Neural cell (in vitro differentiated cells): ENCODE measurements at regions not wholly inside any gene's neighbourhood (a gene's known extent, or its start where the extent isn't known, plus 50 kb on each side); places are given as distances from the start of the nearest gene placed in this dataset.

Experiments
- H2AFZ ChIP-seq: fragments of 200-600, 300-800 bp; sonication (generic), shearing (Covaris generic); 2 replicates; pipeline ENCODE4 v1.6.0; 2014; ENCODE audit warnings: low read depth, mild to moderate bottlenecking, antibody characterized with exemption, low read length, moderate library complexity
- H3F3A ChIP-seq: fragments of 200-600 bp; shearing (Covaris generic); 2 replicates; pipeline ENCODE4 v1.6.1; 2016; ENCODE audit warnings: mild to moderate bottlenecking, moderate library complexity, mixed read lengths, antibody characterized with exemption, low read length; ENCODE audit not compliant: insufficient read depth, poor library complexity, severe bottlenecking
- H3K27ac ChIP-seq: fragments of 200-600, 300-800 bp; sonication (generic), shearing (Covaris generic); 2 replicates; pipeline ENCODE4 v1.5.1; 2014; ENCODE audit warnings: mild to moderate bottlenecking, low read length, moderate library complexity
- H3K27me3 ChIP-seq: fragments of 300-800, 200-600 bp; sonication (generic), shearing (Covaris generic); 2 replicates; pipeline ENCODE4 v1.6.0; 2014; ENCODE audit warnings: mild to moderate bottlenecking, low read depth, low read length, moderate library complexity; ENCODE audit not compliant: insufficient read depth
- H3K36me3 ChIP-seq: fragments of 300-800, 200-600 bp; sonication (generic), shearing (Covaris generic); 2 replicates; pipeline ENCODE4 v1.5.1; 2014; ENCODE audit warnings: mild to moderate bottlenecking, antibody characterized with exemption, low read length, moderate library complexity; ENCODE audit not compliant: insufficient read depth
- H3K4me2 ChIP-seq: fragments of 300-800, 200-600 bp; sonication (generic), shearing (Covaris generic); 2 replicates; pipeline ENCODE4 v1.6.0; 2014; ENCODE audit warnings: mild to moderate bottlenecking, low read length
- H3K4me3 ChIP-seq: fragments of 300-800, 200-600 bp; sonication (generic), shearing (Covaris generic); 2 replicates; pipeline ENCODE4 v1.5.1; 2014; ENCODE audit warnings: mild to moderate bottlenecking, low read length, moderate library complexity
- H3K79me2 ChIP-seq: fragments of 200-600 bp; shearing (Covaris generic); replicated peaks from 2 replicates; pipeline ENCODE4 v1.6.0; 2014; ENCODE audit warnings: mild to moderate bottlenecking, low read length, moderate library complexity; ENCODE audit not compliant: insufficient read depth
- H3K9ac ChIP-seq: fragments of 300-800, 200-600 bp; sonication (generic), shearing (Covaris generic); 2 replicates; pipeline ENCODE4 v1.6.1; 2016; ENCODE audit warnings: mild to moderate bottlenecking, low read length, mixed read lengths
- H3K9me2 ChIP-seq: fragments of 200-600 bp; shearing (Covaris generic); 2 replicates; pipeline ENCODE4 v1.6.1; 2016; ENCODE audit warnings: mild to moderate bottlenecking, low read length, mixed read lengths; ENCODE audit not compliant: insufficient read depth
- H3K9me3 ChIP-seq: fragments of 200-600, 300-800 bp; sonication (generic), shearing (Covaris generic); 2 replicates; pipeline ENCODE4 v1.6.1; 2016; ENCODE audit warnings: mild to moderate bottlenecking, mixed run types, low read length, moderate library complexity, mixed read lengths
- H4K20me1 ChIP-seq: fragments of 200-600 bp; shearing (Covaris generic); 2 replicates; pipeline ENCODE4 v1.6.1; 2016; ENCODE audit warnings: mild to moderate bottlenecking, mixed run types; ENCODE audit not compliant: insufficient read depth
- EP300 ChIP-seq: fragments of 450-650 bp; conservative IDR thresholded peaks from 2 replicates; pipeline ENCODE4 v1.6.1; 2014; ENCODE audit warnings: antibody characterized with exemption, mild to moderate bottlenecking, moderate library complexity; ENCODE audit not compliant: poor library complexity, severe bottlenecking
- EZH2 ChIP-seq: fragments of 200-600, 300-800 bp; shearing (Covaris generic), sonication (generic); IDR thresholded peaks from 2 replicates; pipeline ENCODE4 v1.6.1; 2014; ENCODE audit warnings: antibody characterized with exemption, low read length, borderline replicate concordance, mild to moderate bottlenecking; ENCODE audit not compliant: insufficient read depth, poor library complexity, severe bottlenecking
- MXI1 ChIP-seq: fragments of 450-650 bp; conservative IDR thresholded peaks from 2 replicates; pipeline ENCODE4 v1.6.1; 2014; ENCODE audit warnings: antibody characterized with exemption, mild to moderate bottlenecking; ENCODE audit not compliant: poor library complexity, severe bottlenecking
- POLR2AphosphoS5 ChIP-seq: IDR thresholded peaks from 2 replicates; pipeline ENCODE4 v1.6.1; 2012
- RAD21 ChIP-seq: fragments of 450-650 bp; conservative IDR thresholded peaks from 2 replicates; pipeline ENCODE4 v1.6.1; 2014; ENCODE audit warnings: antibody characterized with exemption, mild to moderate bottlenecking, moderate library complexity
- SMC3 ChIP-seq: fragments of 450-650 bp; conservative IDR thresholded peaks from 2 replicates; pipeline ENCODE4 v1.6.1; 2014; ENCODE audit warnings: antibody characterized with exemption, mild to moderate bottlenecking, moderate library complexity; ENCODE audit not compliant: poor library complexity
- TAF1 ChIP-seq: IDR thresholded peaks from 2 replicates; pipeline ENCODE4 v1.6.1; 2012; ENCODE audit warnings: low read depth
- TF ChIP-seq, protein P1 (sequence below): IDR thresholded peaks from 2 replicates; pipeline ENCODE4 v1.6.1; 2012; ENCODE audit warnings: borderline replicate concordance
- TF ChIP-seq, protein P2 (sequence below): fragments of 450-650 bp; IDR thresholded peaks from 2 replicates; pipeline ENCODE4 v1.5.1; 2014; ENCODE audit warnings: antibody characterized with exemption, mild to moderate bottlenecking, moderate library complexity; ENCODE audit not compliant: poor library complexity, severe bottlenecking

DNA sequence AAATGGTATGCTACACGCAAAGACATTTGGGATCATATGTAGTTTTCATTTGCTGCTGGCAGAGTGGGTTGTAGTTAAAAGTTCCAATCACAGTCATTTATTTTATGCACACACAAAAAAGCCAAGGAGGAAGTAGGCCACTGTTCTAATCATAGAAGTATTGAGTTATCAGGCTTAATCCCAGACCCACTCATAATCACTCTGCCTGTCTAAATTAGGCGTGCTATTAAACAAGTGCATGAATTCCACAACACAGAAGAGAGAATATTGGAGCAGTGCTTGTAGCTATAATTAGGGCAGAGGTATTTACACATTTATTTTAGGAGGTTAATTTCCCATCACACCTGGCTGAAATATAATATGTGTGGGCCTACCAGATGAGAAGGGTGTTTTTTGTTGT, 65.7 kb upstream of the FIGN start:
- H3K27ac ChIP-seq, result no peak overlapping the region
- H3K4me2 ChIP-seq, result no peak overlapping the region

DNA sequence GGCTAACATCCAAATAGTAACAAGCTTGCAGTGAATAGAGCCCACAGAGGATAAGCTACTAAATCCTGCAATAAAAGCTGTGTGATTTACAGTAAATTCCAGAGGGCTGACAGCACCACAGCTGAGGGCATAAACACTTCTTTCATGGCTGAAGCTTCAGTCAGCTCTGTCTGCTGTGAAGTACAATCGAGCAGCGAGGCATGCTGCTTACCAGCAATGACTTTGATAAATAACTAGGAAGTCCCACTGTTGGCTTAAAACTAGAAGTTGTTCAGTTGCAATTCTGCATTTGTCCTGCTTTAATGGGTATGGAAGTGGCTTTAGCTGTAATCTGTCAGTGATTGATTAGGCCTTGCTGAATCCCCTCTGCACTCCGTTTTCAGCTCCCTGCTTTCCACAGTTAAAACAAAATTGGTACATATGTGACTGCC, 65.2 kb upstream of the FIGN start:
- Histone ChIP-seq H2AFZ (no peak overlapping the region), H3K4me2 (no peak overlapping the region), H4K20me1 (no peaks in the 10 kb centered on the region), H3K9me3 (no peaks in the 10 kb centered on the region), H3K27me3 (no peaks in the 10 kb centered on the region), H3K9ac (no peak overlapping the region), H3K27ac (no peak overlapping the region), H3K79me2 (no peaks in the 10 kb centered on the region), H3K36me3 (no peaks in the 10 kb centered on the region), H3K9me2 (no peaks in the 10 kb centered on the region), H3F3A (no peaks in the 10 kb centered on the region), H3K4me3 (peak overlapping the region; percentile 20)
- no peak for TF ChIP-seq RAD21
- no peak for TF ChIP-seq SMC3
- TF ChIP-seq POLR2AphosphoS5, result peak; percentile 69
- TF ChIP-seq, protein P1, sequence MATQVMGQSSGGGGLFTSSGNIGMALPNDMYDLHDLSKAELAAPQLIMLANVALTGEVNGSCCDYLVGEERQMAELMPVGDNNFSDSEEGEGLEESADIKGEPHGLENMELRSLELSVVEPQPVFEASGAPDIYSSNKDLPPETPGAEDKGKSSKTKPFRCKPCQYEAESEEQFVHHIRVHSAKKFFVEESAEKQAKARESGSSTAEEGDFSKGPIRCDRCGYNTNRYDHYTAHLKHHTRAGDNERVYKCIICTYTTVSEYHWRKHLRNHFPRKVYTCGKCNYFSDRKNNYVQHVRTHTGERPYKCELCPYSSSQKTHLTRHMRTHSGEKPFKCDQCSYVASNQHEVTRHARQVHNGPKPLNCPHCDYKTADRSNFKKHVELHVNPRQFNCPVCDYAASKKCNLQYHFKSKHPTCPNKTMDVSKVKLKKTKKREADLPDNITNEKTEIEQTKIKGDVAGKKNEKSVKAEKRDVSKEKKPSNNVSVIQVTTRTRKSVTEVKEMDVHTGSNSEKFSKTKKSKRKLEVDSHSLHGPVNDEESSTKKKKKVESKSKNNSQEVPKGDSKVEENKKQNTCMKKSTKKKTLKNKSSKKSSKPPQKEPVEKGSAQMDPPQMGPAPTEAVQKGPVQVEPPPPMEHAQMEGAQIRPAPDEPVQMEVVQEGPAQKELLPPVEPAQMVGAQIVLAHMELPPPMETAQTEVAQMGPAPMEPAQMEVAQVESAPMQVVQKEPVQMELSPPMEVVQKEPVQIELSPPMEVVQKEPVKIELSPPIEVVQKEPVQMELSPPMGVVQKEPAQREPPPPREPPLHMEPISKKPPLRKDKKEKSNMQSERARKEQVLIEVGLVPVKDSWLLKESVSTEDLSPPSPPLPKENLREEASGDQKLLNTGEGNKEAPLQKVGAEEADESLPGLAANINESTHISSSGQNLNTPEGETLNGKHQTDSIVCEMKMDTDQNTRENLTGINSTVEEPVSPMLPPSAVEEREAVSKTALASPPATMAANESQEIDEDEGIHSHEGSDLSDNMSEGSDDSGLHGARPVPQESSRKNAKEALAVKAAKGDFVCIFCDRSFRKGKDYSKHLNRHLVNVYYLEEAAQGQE, result no peak
- TF ChIP-seq TAF1, result no peak
- no peak for TF ChIP-seq MXI1
- TF ChIP-seq, protein P2, sequence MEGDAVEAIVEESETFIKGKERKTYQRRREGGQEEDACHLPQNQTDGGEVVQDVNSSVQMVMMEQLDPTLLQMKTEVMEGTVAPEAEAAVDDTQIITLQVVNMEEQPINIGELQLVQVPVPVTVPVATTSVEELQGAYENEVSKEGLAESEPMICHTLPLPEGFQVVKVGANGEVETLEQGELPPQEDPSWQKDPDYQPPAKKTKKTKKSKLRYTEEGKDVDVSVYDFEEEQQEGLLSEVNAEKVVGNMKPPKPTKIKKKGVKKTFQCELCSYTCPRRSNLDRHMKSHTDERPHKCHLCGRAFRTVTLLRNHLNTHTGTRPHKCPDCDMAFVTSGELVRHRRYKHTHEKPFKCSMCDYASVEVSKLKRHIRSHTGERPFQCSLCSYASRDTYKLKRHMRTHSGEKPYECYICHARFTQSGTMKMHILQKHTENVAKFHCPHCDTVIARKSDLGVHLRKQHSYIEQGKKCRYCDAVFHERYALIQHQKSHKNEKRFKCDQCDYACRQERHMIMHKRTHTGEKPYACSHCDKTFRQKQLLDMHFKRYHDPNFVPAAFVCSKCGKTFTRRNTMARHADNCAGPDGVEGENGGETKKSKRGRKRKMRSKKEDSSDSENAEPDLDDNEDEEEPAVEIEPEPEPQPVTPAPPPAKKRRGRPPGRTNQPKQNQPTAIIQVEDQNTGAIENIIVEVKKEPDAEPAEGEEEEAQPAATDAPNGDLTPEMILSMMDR, result no peak
- peak; percentile 61 for TF ChIP-seq EP300

More for the DNA sequence above, 65.7 kb upstream of the FIGN start:
- Histone ChIP-seq H3K9me2 (no peaks in the 10 kb centered on the region), H3K4me3 (peak overlapping the region; percentile 20), H2AFZ (no peak overlapping the region), H3K36me3 (no peaks in the 10 kb centered on the region), H3K9ac (no peak overlapping the region), H3K79me2 (no peaks in the 10 kb centered on the region), H4K20me1 (no peaks in the 10 kb centered on the region), H3K9me3 (no peaks in the 10 kb centered on the region), H3F3A (no peaks in the 10 kb centered on the region), H3K27me3 (no peaks in the 10 kb centered on the region)
- TF ChIP-seq RAD21 (no peak), TAF1 (no peak), EZH2 (no peak)

DNA sequence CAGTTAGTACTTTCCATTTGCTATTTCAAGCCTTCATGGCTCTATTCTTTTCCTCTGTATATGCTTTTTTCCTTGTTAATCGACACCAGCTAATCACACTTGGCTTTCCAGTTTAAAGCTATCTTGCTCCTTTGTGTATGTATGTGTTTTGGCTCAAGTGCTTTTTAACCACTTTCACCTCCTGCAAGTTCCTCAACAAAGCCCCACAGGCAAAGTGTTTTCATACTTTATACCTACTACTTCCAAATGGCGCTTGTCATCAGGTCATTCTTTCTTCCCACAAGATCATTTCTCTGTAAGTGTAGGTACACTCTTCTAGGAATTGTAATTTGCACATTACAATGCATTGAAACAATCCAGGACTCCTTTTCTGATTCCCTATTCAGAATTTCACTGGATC, 64.0 kb upstream of the FIGN start:
- TF ChIP-seq EP300 (no peak), SMC3 (no peak), EZH2 (no peak), RAD21 (no peak), MXI1 (no peak), POLR2AphosphoS5 (no peak), TAF1 (no peak)
- TF ChIP-seq, protein P2, result no peak
- TF ChIP-seq, protein P1, result no peak
- Histone ChIP-seq H3K9me2 (no peaks in the 10 kb centered on the region), H3K9ac (no peak overlapping the region), H3K27me3 (no peaks in the 10 kb centered on the region), H3K36me3 (no peaks in the 10 kb centered on the region), H3K4me3 (no peak overlapping the region), H3K79me2 (no peaks in the 10 kb centered on the region), H2AFZ (no peak overlapping the region), H3F3A (no peaks in the 10 kb centered on the region), H4K20me1 (no peaks in the 10 kb centered on the region), H3K9me3 (no peaks in the 10 kb centered on the region), H3K4me2 (no peak overlapping the region), H3K27ac (no peak overlapping the region)
